ENCODE measurements at regions not wholly inside any gene's neighbourhood (a gene's known extent, or its start where the extent isn't known, plus 50 kb on each side); places are given as distances from the start of the nearest gene placed in this dataset.

GRCh38 chr4:180694875-180695274 lies 1548.3 kb upstream of the TENM3 start:
- no CpG with 5 or more reads among the region's 1 CpG for WGBS, 2 donors (ENCODE audit: extremely low coverage in 2 of 2, insufficient read length in 2 of 2, insufficient replicate concordance in 1 of 2)
- no peak for DNase-seq (ENCODE audit: low spot score)
- H3K18ac ChIP-seq (ENCODE audit: low read length), result no peak overlapping the region
- no peak overlapping the region for H2BK15ac ChIP-seq (ENCODE audit: low read length)
- H3K79me1 ChIP-seq (ENCODE audit: low read depth, low read length), result no peaks in the 10 kb centered on the region
- no peak overlapping the region for H3K4me3 ChIP-seq (ENCODE audit: low read length in 2 of 2)
- H3K9ac ChIP-seq (ENCODE audit: low read depth, low read length, poor library complexity), result no peak overlapping the region
- H3K23ac ChIP-seq (ENCODE audit: low read depth, low read length, poor library complexity), result no peak overlapping the region
- H3K9me3 ChIP-seq (replicated peaks in 1 of 2; ENCODE audit: control insufficient read depth in 2 of 2, insufficient read depth in 1 of 2, low read depth in 1 of 2, low read length in 2 of 2), result peaks cover 2 to 4% of the 10 kb centered on the region in 2 donors
- no peak overlapping the region for H2BK5ac ChIP-seq (ENCODE audit: low read length)
- H4K8ac ChIP-seq (ENCODE audit: low read depth, low read length), result no peak overlapping the region
- H2AK5ac ChIP-seq (ENCODE audit: low read depth, low read length), result no peak overlapping the region
- no peak overlapping the region for H2AFZ ChIP-seq (ENCODE audit: low read length)
- no peak overlapping the region for H3K4me2 ChIP-seq (ENCODE audit: insufficient read depth, low read length, poor library complexity, severe bottlenecking)
- no peak overlapping the region for H3K4ac ChIP-seq (ENCODE audit: low read length)
- H3K4me1 ChIP-seq (ENCODE audit: control insufficient read depth in 2 of 2, insufficient read depth in 1 of 2, low read depth in 1 of 2, low read length in 2 of 2), result peaks cover 0 to 2% of the 10 kb centered on the region in 2 donors
- no peak overlapping the region for H2BK120ac ChIP-seq (ENCODE audit: low read depth, low read length)
- no peak overlapping the region for H2BK12ac ChIP-seq (ENCODE audit: low read length)
- H3K14ac ChIP-seq (ENCODE audit: low read length), result no peak overlapping the region
- no peaks in the 10 kb centered on the region for H3K27me3 ChIP-seq (ENCODE audit: control insufficient read depth in 3 of 3, insufficient read depth in 3 of 3, low read depth in 1 of 3, low read length in 3 of 3)
- H3K36me3 ChIP-seq (replicated peaks in 1 of 2; ENCODE audit: control insufficient read depth in 2 of 2, insufficient read depth in 2 of 2, low read length in 2 of 2), result no peaks in the 10 kb centered on the region
- no peak overlapping the region for H3K27ac ChIP-seq (replicated peaks; ENCODE audit: low read length)
- H4K91ac ChIP-seq (ENCODE audit: low read depth, low read length, poor library complexity), result no peak overlapping the region

- no peak overlapping the region for H3K27ac ChIP-seq (replicated peaks; ENCODE audit: low read length)
- H3K79me1 ChIP-seq (ENCODE audit: low read depth, low read length), result no peaks in the 10 kb centered on the region
- no peak overlapping the region for H4K8ac ChIP-seq (ENCODE audit: low read depth, low read length)
- peaks cover 0 to 2% of the 10 kb centered on the region in 2 donors for H3K4me1 ChIP-seq (ENCODE audit: control insufficient read depth in 2 of 2, insufficient read depth in 1 of 2, low read depth in 1 of 2, low read length in 2 of 2)
- no peak overlapping the region for H2AK5ac ChIP-seq (ENCODE audit: low read depth, low read length)
- no CpG with 5 or more reads among the region's 1 CpG for WGBS, 2 donors (ENCODE audit: extremely low coverage in 2 of 2, insufficient read length in 2 of 2, insufficient replicate concordance in 1 of 2)
- no peak overlapping the region for H2AFZ ChIP-seq (ENCODE audit: low read length)
- H3K23ac ChIP-seq (ENCODE audit: low read depth, low read length, poor library complexity), result no peak overlapping the region
- H3K9me3 ChIP-seq (replicated peaks in 1 of 2; ENCODE audit: control insufficient read depth in 2 of 2, insufficient read depth in 1 of 2, low read depth in 1 of 2, low read length in 2 of 2), result peaks cover 2 to 4% of the 10 kb centered on the region in 2 donors
- no peak overlapping the region for H3K4me3 ChIP-seq (ENCODE audit: low read length in 2 of 2)
- no peaks in the 10 kb centered on the region for H3K36me3 ChIP-seq (replicated peaks in 1 of 2; ENCODE audit: control insufficient read depth in 2 of 2, insufficient read depth in 2 of 2, low read length in 2 of 2)
- H3K18ac ChIP-seq (ENCODE audit: low read length), result no peak overlapping the region
- no peak overlapping the region for H3K4ac ChIP-seq (ENCODE audit: low read length)
- no peak overlapping the region for H3K4me2 ChIP-seq (ENCODE audit: insufficient read depth, low read length, poor library complexity, severe bottlenecking)
- no peaks in the 10 kb centered on the region for H3K27me3 ChIP-seq (ENCODE audit: control insufficient read depth in 3 of 3, insufficient read depth in 3 of 3, low read depth in 1 of 3, low read length in 3 of 3)
- H3K14ac ChIP-seq (ENCODE audit: low read length), result no peak overlapping the region
- no peak overlapping the region for H2BK120ac ChIP-seq (ENCODE audit: low read depth, low read length)
- no peak overlapping the region for H4K91ac ChIP-seq (ENCODE audit: low read depth, low read length, poor library complexity)
- no peak overlapping the region for H2BK15ac ChIP-seq (ENCODE audit: low read length)
- H2BK5ac ChIP-seq (ENCODE audit: low read length), result no peak overlapping the region
- no peak overlapping the region for H3K9ac ChIP-seq (ENCODE audit: low read depth, low read length, poor library complexity)
- DNase-seq (ENCODE audit: low spot score), result no peak
- no peak overlapping the region for H2BK12ac ChIP-seq (ENCODE audit: low read length)
These were observed 1547.4 kb upstream of the TENM3 start for GRCh38 chr4:180695851-180696250.

- H2AFZ ChIP-seq (ENCODE audit: low read length), result no peak overlapping the region
- no peaks in the 10 kb centered on the region for H3K36me3 ChIP-seq (replicated peaks in 1 of 2; ENCODE audit: control insufficient read depth in 2 of 2, insufficient read depth in 2 of 2, low read length in 2 of 2)
- H2BK15ac ChIP-seq (ENCODE audit: low read length), result no peak overlapping the region
- no peak overlapping the region for H2BK12ac ChIP-seq (ENCODE audit: low read length)
- H3K27ac ChIP-seq (replicated peaks; ENCODE audit: low read length), result no peak overlapping the region
- no peak overlapping the region for H4K8ac ChIP-seq (ENCODE audit: low read depth, low read length)
- H3K18ac ChIP-seq (ENCODE audit: low read length), result no peak overlapping the region
- no peak overlapping the region for H3K9ac ChIP-seq (ENCODE audit: low read depth, low read length, poor library complexity)
- H3K79me1 ChIP-seq (ENCODE audit: low read depth, low read length), result no peaks in the 10 kb centered on the region
- no peak overlapping the region for H2BK120ac ChIP-seq (ENCODE audit: low read depth, low read length)
- H3K27me3 ChIP-seq (ENCODE audit: control insufficient read depth in 3 of 3, insufficient read depth in 3 of 3, low read depth in 1 of 3, low read length in 3 of 3), result no peaks in the 10 kb centered on the region
- no peak overlapping the region for H3K4me2 ChIP-seq (ENCODE audit: insufficient read depth, low read length, poor library complexity, severe bottlenecking)
- H2AK5ac ChIP-seq (ENCODE audit: low read depth, low read length), result no peak overlapping the region
- H3K4me3 ChIP-seq (ENCODE audit: low read length in 2 of 2), result no peak overlapping the region
- no peak overlapping the region for H4K91ac ChIP-seq (ENCODE audit: low read depth, low read length, poor library complexity)
- H3K14ac ChIP-seq (ENCODE audit: low read length), result no peak overlapping the region
- H2BK5ac ChIP-seq (ENCODE audit: low read length), result no peak overlapping the region
- peaks cover 0 to 2% of the 10 kb centered on the region in 2 donors for H3K4me1 ChIP-seq (ENCODE audit: control insufficient read depth in 2 of 2, insufficient read depth in 1 of 2, low read depth in 1 of 2, low read length in 2 of 2)
- DNase-seq (ENCODE audit: low spot score), result no peak
- no peak overlapping the region for H3K23ac ChIP-seq (ENCODE audit: low read depth, low read length, poor library complexity)
- peaks cover 4 to 5% of the 10 kb centered on the region in 2 donors for H3K9me3 ChIP-seq (replicated peaks in 1 of 2; ENCODE audit: control insufficient read depth in 2 of 2, insufficient read depth in 1 of 2, low read depth in 1 of 2, low read length in 2 of 2)
- no CpG with 5 or more reads among the region's 3 CpGs for whole genome bisulfite sequencing, 2 donors (ENCODE audit: extremely low coverage in 2 of 2, insufficient read length in 2 of 2, insufficient replicate concordance in 1 of 2)
- no peak overlapping the region for H3K4ac ChIP-seq (ENCODE audit: low read length)
These were observed 1546.6 kb upstream of the TENM3 start for GRCh38 chr4:180696460-180697092.

- H3K27ac ChIP-seq (replicated peaks; ENCODE audit: low read length), result no peak overlapping the region
- H3K4me2 ChIP-seq (ENCODE audit: insufficient read depth, low read length, poor library complexity, severe bottlenecking), result no peak overlapping the region
- no peak for DNase-seq (ENCODE audit: low spot score)
- H3K4me3 ChIP-seq (ENCODE audit: low read length in 2 of 2), result no peak overlapping the region
- H3K4me1 ChIP-seq (ENCODE audit: control insufficient read depth in 2 of 2, insufficient read depth in 1 of 2, low read depth in 1 of 2, low read length in 2 of 2), result peaks cover 0 to 2% of the 10 kb centered on the region in 2 donors
- no peak overlapping the region for H4K8ac ChIP-seq (ENCODE audit: low read depth, low read length)
- peaks cover 0 to 4% of the 10 kb centered on the region in 2 donors for H3K9me3 ChIP-seq (replicated peaks in 1 of 2; ENCODE audit: control insufficient read depth in 2 of 2, insufficient read depth in 1 of 2, low read depth in 1 of 2, low read length in 2 of 2)
- H3K23ac ChIP-seq (ENCODE audit: low read depth, low read length, poor library complexity), result no peak overlapping the region
- no peak overlapping the region for H2BK120ac ChIP-seq (ENCODE audit: low read depth, low read length)
- no peak overlapping the region for H3K18ac ChIP-seq (ENCODE audit: low read length)
- no peaks in the 10 kb centered on the region for H3K36me3 ChIP-seq (replicated peaks in 1 of 2; ENCODE audit: control insufficient read depth in 2 of 2, insufficient read depth in 2 of 2, low read length in 2 of 2)
- H3K9ac ChIP-seq (ENCODE audit: low read depth, low read length, poor library complexity), result no peak overlapping the region
- H3K79me1 ChIP-seq (ENCODE audit: low read depth, low read length), result no peaks in the 10 kb centered on the region
- H3K27me3 ChIP-seq (ENCODE audit: control insufficient read depth in 3 of 3, insufficient read depth in 3 of 3, low read depth in 1 of 3, low read length in 3 of 3), result no peaks in the 10 kb centered on the region
- WGBS, 2 donors (ENCODE audit: extremely low coverage in 2 of 2, insufficient read length in 2 of 2, insufficient replicate concordance in 1 of 2), result no CpG with 5 or more reads among the region's 12 CpGs
- no peak overlapping the region for H2AK5ac ChIP-seq (ENCODE audit: low read depth, low read length)
- H2AFZ ChIP-seq (ENCODE audit: low read length), result peak overlapping the region; percentile 66
- H4K91ac ChIP-seq (ENCODE audit: low read depth, low read length, poor library complexity), result no peak overlapping the region
- no peak overlapping the region for H2BK15ac ChIP-seq (ENCODE audit: low read length)
- no peak overlapping the region for H3K4ac ChIP-seq (ENCODE audit: low read length)
- H3K14ac ChIP-seq (ENCODE audit: low read length), result no peak overlapping the region
- H2BK12ac ChIP-seq (ENCODE audit: low read length), result no peak overlapping the region
- no peak overlapping the region for H2BK5ac ChIP-seq (ENCODE audit: low read length)
These were observed 1544.5 kb upstream of the TENM3 start for GRCh38 chr4:180698550-180699195.

Measured in neuronal stem cell (in vitro differentiated cells).